Mesenchymal stem cell (in vitro differentiated cells and primary cell): ENCODE measurements at regions not wholly inside any gene's neighbourhood (a gene's known extent, or its start where the extent isn't known, plus 50 kb on each side); places are given as distances from the start of the nearest gene placed in this dataset.

Experiments
- DNase-seq: peaks from one replicate; pipeline ENCODE4 v3.0.0-alpha.2; 2013
- H2AFZ ChIP-seq: one replicate; pipeline ENCODE4 v1.6.1; 2013; ENCODE audit warnings: low read depth, mild to moderate bottlenecking, control low read depth, inconsistent platforms, low read length, moderate library complexity
- H2AK5ac ChIP-seq: 2 replicates; pipeline ENCODE4 v1.6.1; 2013; ENCODE audit warnings: low read length, moderate library complexity, mild to moderate bottlenecking, inconsistent platforms; ENCODE audit not compliant: severe bottlenecking
- H2BK120ac ChIP-seq: one replicate; pipeline ENCODE4 v1.6.1; 2013; ENCODE audit warnings: low read depth, mild to moderate bottlenecking, inconsistent platforms, low read length, moderate library complexity
- H2BK12ac ChIP-seq, 2 experiments: one replicate each; pipeline ENCODE4 v1.6.1; 2013; ENCODE audit warnings: inconsistent platforms in 2 of 2, low read length in 2 of 2, mild to moderate bottlenecking in 2 of 2, moderate library complexity in 2 of 2, control low read depth in 1 of 2
- H2BK15ac ChIP-seq: one replicate; pipeline ENCODE4 v1.6.1; 2013; ENCODE audit warnings: mild to moderate bottlenecking, low read depth, inconsistent platforms; ENCODE audit not compliant: poor library complexity, severe bottlenecking
- H2BK5ac ChIP-seq: 2 replicates; pipeline ENCODE4 v1.6.1; 2013; ENCODE audit warnings: low read depth, mild to moderate bottlenecking, low read length, control low read depth, inconsistent platforms; ENCODE audit not compliant: poor library complexity, severe bottlenecking
- H3K14ac ChIP-seq, 2 experiments: one replicate each; pipeline ENCODE4 v1.6.1; 2013; ENCODE audit warnings: inconsistent platforms in 2 of 2, low read length in 2 of 2, control low read depth in 1 of 2, mild to moderate bottlenecking in 1 of 2, moderate library complexity in 1 of 2
- H3K18ac ChIP-seq, 2 experiments: one replicate each; pipeline ENCODE4 v1.6.1; 2013; ENCODE audit warnings: inconsistent platforms in 2 of 2, low read length in 2 of 2, control low read depth in 1 of 2, low read depth in 1 of 2, mild to moderate bottlenecking in 1 of 2
- H3K23ac ChIP-seq, 2 experiments: one replicate each; pipeline ENCODE4 v1.6.1; 2013; ENCODE audit warnings: inconsistent platforms in 2 of 2, low read length in 2 of 2, mild to moderate bottlenecking in 2 of 2, moderate library complexity in 2 of 2, control low read depth in 1 of 2
- H3K27ac ChIP-seq: 2 replicates; pipeline ENCODE4 v1.5.1; 2013; ENCODE audit warnings: mild to moderate bottlenecking, moderate library complexity, low read length, control low read depth, inconsistent platforms; ENCODE audit not compliant: poor library complexity, severe bottlenecking
- H3K27me3 ChIP-seq, 2 experiments: 2 replicates each; pipeline versions ENCODE4 v1.6.1 to v1.7.0; 2013; ENCODE audit warnings: low read length in 2 of 2, mild to moderate bottlenecking in 2 of 2, moderate library complexity in 2 of 2, control low read depth in 1 of 2, inconsistent platforms in 1 of 2; ENCODE audit not compliant: control insufficient read depth in 1 of 2, insufficient read depth in 1 of 2
- H3K36me3 ChIP-seq, 2 experiments: 2 replicates each; pipeline versions ENCODE4 v1.6.1 to v1.7.0; 2013; ENCODE audit warnings: low read length in 2 of 2, control low read depth in 1 of 2, inconsistent platforms in 1 of 2, low read depth in 1 of 2, mild to moderate bottlenecking in 1 of 2; ENCODE audit not compliant: insufficient read depth in 2 of 2, control insufficient read depth in 1 of 2
- H3K4ac ChIP-seq, 2 experiments: one replicate each; pipeline ENCODE4 v1.6.1; 2013; ENCODE audit warnings: inconsistent platforms in 2 of 2, low read length in 2 of 2, mild to moderate bottlenecking in 2 of 2, moderate library complexity in 2 of 2, control low read depth in 1 of 2, low read depth in 1 of 2
- H3K4me1 ChIP-seq: 2 replicates; pipeline ENCODE4 v1.6.1; 2013; ENCODE audit warnings: low read depth, low read length, control low read depth; ENCODE audit not compliant: control insufficient read depth, insufficient read depth
- H3K4me2 ChIP-seq: 2 replicates; pipeline ENCODE4 v1.6.1; 2013; ENCODE audit warnings: low read length, mild to moderate bottlenecking, inconsistent platforms; ENCODE audit not compliant: poor library complexity, severe bottlenecking
- H3K4me3 ChIP-seq, 2 experiments: 2 replicates each; pipeline versions ENCODE4 v1.5.1 to v1.7.0; 2013; ENCODE audit warnings: low read length in 2 of 2, mild to moderate bottlenecking in 2 of 2, control low read depth in 1 of 2, low read depth in 1 of 2; ENCODE audit not compliant: insufficient read depth in 1 of 2
- H3K79me1 ChIP-seq: replicated peaks from 2 replicates; pipeline ENCODE4 v1.6.1; 2013; ENCODE audit warnings: mild to moderate bottlenecking, control low read depth, low read length, inconsistent platforms; ENCODE audit not compliant: poor library complexity, severe bottlenecking
- H3K9ac ChIP-seq: 2 replicates; pipeline ENCODE4 v1.7.0; 2013; ENCODE audit warnings: mild to moderate bottlenecking, low read length, moderate library complexity
- H3K9me3 ChIP-seq: 2 replicates; pipeline ENCODE4 v1.7.0; 2013; ENCODE audit warnings: mild to moderate bottlenecking, low read length; ENCODE audit not compliant: control insufficient read depth
- H4K8ac ChIP-seq: one replicate; pipeline ENCODE4 v1.6.1; 2013; ENCODE audit warnings: inconsistent platforms, mild to moderate bottlenecking, low read length, moderate library complexity
- H4K91ac ChIP-seq: one replicate; pipeline ENCODE4 v1.6.1; 2013; ENCODE audit warnings: mild to moderate bottlenecking, low read length, inconsistent platforms
- WGBS: methylation state at CpG from one replicate; pipeline ENCODE4 v1.1.7; 2013; ENCODE audit warnings: mixed read lengths; 5-methylcytosine and 5-hydroxymethylcytosine counted together

GRCh38 chr2:217409949-217410680 lies 550.3 kb upstream of the TNP1 start:
- no peak overlapping the region for H3K4me2 ChIP-seq
- H3K79me1 ChIP-seq: no peaks in the 10 kb centered on the region
- no peak overlapping the region for H2BK120ac ChIP-seq
- no peak overlapping the region for H2BK5ac ChIP-seq
- no peak overlapping the region for H2AFZ ChIP-seq
- H3K27me3 ChIP-seq: no peaks in the 10 kb centered on the region
- no peak overlapping the region for H2BK12ac ChIP-seq
- 97% methylated on average over 2 of the region's 2 CpGs for WGBS
- H3K4me1 ChIP-seq: no peaks in the 10 kb centered on the region
- H3K14ac ChIP-seq: no peak overlapping the region
- H3K23ac ChIP-seq: no peak overlapping the region
- H4K91ac ChIP-seq: no peak overlapping the region
- no peak overlapping the region for H3K18ac ChIP-seq
- H3K4me3 ChIP-seq: no peak overlapping the region
- no peak overlapping the region for H3K27ac ChIP-seq
- H2AK5ac ChIP-seq: no peak overlapping the region
- no peaks in the 10 kb centered on the region for H3K9me3 ChIP-seq
- DNase-seq: no peak
- H2BK15ac ChIP-seq: no peak overlapping the region
- H3K4ac ChIP-seq: no peak overlapping the region
- no peak overlapping the region for H4K8ac ChIP-seq
- no peaks in the 10 kb centered on the region for H3K36me3 ChIP-seq
- H3K9ac ChIP-seq: peak overlapping the region; percentile 88

GRCh38 chr2:217407362-217407761 lies 547.5 kb upstream of the TNP1 start:
- Histone ChIP-seq H3K79me1 (no peaks in the 10 kb centered on the region), H3K9ac (no peak overlapping the region), H3K4me2 (no peak overlapping the region), H3K14ac (no peak overlapping the region), H3K4me1 (no peaks in the 10 kb centered on the region), H3K9me3 (no peaks in the 10 kb centered on the region), H3K27ac (no peak overlapping the region), H3K36me3 (no peaks in the 10 kb centered on the region), H3K18ac (no peak overlapping the region), H4K91ac (peak overlapping the region; percentile 64), H2AFZ (peak overlapping the region; percentile 59), H3K27me3 (no peaks in the 10 kb centered on the region), H2AK5ac (no peak overlapping the region), H4K8ac (peak overlapping the region; percentile 21), H3K4ac (no peak overlapping the region), H2BK15ac (no peak overlapping the region), H3K23ac (no peak overlapping the region), H2BK5ac (no peak overlapping the region), H2BK12ac (peak overlapping the region in 1 of 2 experiments; percentile 31), H2BK120ac (no peak overlapping the region), H3K4me3 (no peak overlapping the region)
- no peak for DNase-seq
- 95% methylated on average over 3 of the region's 3 CpGs for WGBS

- Histone ChIP-seq H2AFZ (no peak overlapping the region), H3K9ac (no peak overlapping the region), H4K8ac (no peak overlapping the region), H3K23ac (no peak overlapping the region), H4K91ac (no peak overlapping the region), H2BK15ac (no peak overlapping the region), H3K4me3 (no peak overlapping the region), H3K79me1 (no peaks in the 10 kb centered on the region), H3K27me3 (no peaks in the 10 kb centered on the region), H3K18ac (no peak overlapping the region), H2AK5ac (no peak overlapping the region), H3K9me3 (no peaks in the 10 kb centered on the region), H3K36me3 (no peaks in the 10 kb centered on the region), H3K4me2 (no peak overlapping the region), H3K4ac (no peak overlapping the region), H3K27ac (no peak overlapping the region), H3K4me1 (no peaks in the 10 kb centered on the region), H2BK120ac (no peak overlapping the region), H2BK12ac (no peak overlapping the region), H3K14ac (no peak overlapping the region), H2BK5ac (no peak overlapping the region)
- WGBS: 91% methylated on average over 2 of the region's 2 CpGs
- no peak for DNase-seq
Observed at GRCh38 chr2:217404236-217404760, 544.4 kb upstream of the TNP1 start.

- Histone ChIP-seq H3K18ac (peak overlapping the region; percentile 26 to 67), H3K36me3 (no peaks in the 10 kb centered on the region), H4K91ac (no peak overlapping the region), H4K8ac (no peak overlapping the region), H2BK12ac (no peak overlapping the region), H3K23ac (no peak overlapping the region), H3K4me3 (no peak overlapping the region), H3K4ac (no peak overlapping the region), H2BK15ac (no peak overlapping the region), H2AK5ac (no peak overlapping the region), H3K4me1 (peaks cover 2% of the 10 kb centered on the region), H3K27me3 (no peaks in the 10 kb centered on the region), H3K79me1 (no peaks in the 10 kb centered on the region), H3K27ac (no peak overlapping the region), H2BK5ac (no peak overlapping the region), H3K14ac (no peak overlapping the region), H3K9ac (peak overlapping the region; percentile 31), H3K4me2 (no peak overlapping the region), H3K9me3 (no peaks in the 10 kb centered on the region), H2BK120ac (no peak overlapping the region), H2AFZ (no peak overlapping the region)
- WGBS: 31% methylated on average over 2 of the region's 6 CpGs
- no peak for DNase-seq
Observed at GRCh38 chr2:217402761-217403383, 543.0 kb upstream of the TNP1 start.
